IMR-90 (cell line): ENCODE measurements at regions not wholly inside any gene's neighbourhood (a gene's known extent, or its start where the extent isn't known, plus 50 kb on each side); places are given as distances from the start of the nearest gene placed in this dataset.

Experiments
- CEBPB ChIP-seq: IDR thresholded peaks from 2 replicates; pipeline ENCODE4 v1.6.1; 2012; ENCODE audit warnings: low read depth, low read length, improper control_type of control experiment
- CHD1 ChIP-seq: IDR thresholded peaks from 2 replicates; pipeline ENCODE4 v1.6.1; 2012; ENCODE audit warnings: low read depth, low read length, improper control_type of control experiment
- CTCF ChIP-seq: conservative IDR thresholded peaks from 2 replicates; pipeline ENCODE4 v1.5.1; 2012; ENCODE audit warnings: mild to moderate bottlenecking, low read depth, low read length, improper control_type of control experiment
- MAFK ChIP-seq: IDR thresholded peaks from 2 replicates; pipeline ENCODE4 v1.6.1; 2012; ENCODE audit warnings: low read depth, low read length, improper control_type of control experiment
- MXI1 ChIP-seq: IDR thresholded peaks from 2 replicates; pipeline ENCODE4 v1.6.1; 2012; ENCODE audit warnings: low read depth, mild to moderate bottlenecking, low read length, moderate library complexity, borderline replicate concordance
- POLR2A ChIP-seq: IDR thresholded peaks from 2 replicates; pipeline ENCODE4 v1.6.1; 2012; ENCODE audit warnings: mild to moderate bottlenecking, low read depth, low read length
- RFX5 ChIP-seq: IDR thresholded peaks from 2 replicates; pipeline ENCODE4 v1.8.0; 2012; ENCODE audit warnings: low read depth, mild to moderate bottlenecking, low read length, moderate library complexity
- USF2 ChIP-seq: fragments of 150-350 bp; IDR thresholded peaks from 2 replicates; pipeline ENCODE4 v1.6.1; 2017; ENCODE audit warnings: mild to moderate bottlenecking, antibody characterized with exemption, low read length, low read depth

- TF ChIP-seq MAFK, result no peak
- TF ChIP-seq MXI1, result no peak
- no peak for TF ChIP-seq CTCF
- no peak for TF ChIP-seq CHD1
- no peak for TF ChIP-seq CEBPB
- TF ChIP-seq RFX5, result no peak
- no peak for TF ChIP-seq USF2
- TF ChIP-seq POLR2A, result no peak
Measured at GRCh38 chr1:187762118-187762517, 933.4 kb downstream of the PLA2G4A start.
